Left colon (tissue), 2 donors: ENCODE measurements at regions not wholly inside any gene's neighbourhood (a gene's known extent, or its start where the extent isn't known, plus 50 kb on each side); places are given as distances from the start of the nearest gene placed in this dataset.
A peak's percentile ranks its signal among the peaks of the same experiment; 100 is the strongest.

ENCODE experiments used
- ATAC-seq: fragments of 200-7000 bp; cut with Tn5 transposase; one replicate; pipeline ENCODE4 v1.9.1; 2020; ENCODE audit warnings: mild to moderate bottlenecking, moderate library complexity
- DNase-seq, 2 donors: peaks; one replicate each; pipeline ENCODE4 v3.0.0-alpha.2; 2020
- intact Hi-C, 2 donors: fragments of 100-400 bp; cut with DNase I in 1 of 2; cut with micrococcal nuclease in 1 of 2; formaldehyde crosslinking; loops; one replicate each; pipeline versions ENCODE4 v1.11.2 to v1.14.0; 2022; cut with DNase I, micrococcal nuclease
- donor health status: DM: no; HTN: no; CAD: no.
- donor health status: DM: yes; HTN: yes; CAD: no.

DNA sequence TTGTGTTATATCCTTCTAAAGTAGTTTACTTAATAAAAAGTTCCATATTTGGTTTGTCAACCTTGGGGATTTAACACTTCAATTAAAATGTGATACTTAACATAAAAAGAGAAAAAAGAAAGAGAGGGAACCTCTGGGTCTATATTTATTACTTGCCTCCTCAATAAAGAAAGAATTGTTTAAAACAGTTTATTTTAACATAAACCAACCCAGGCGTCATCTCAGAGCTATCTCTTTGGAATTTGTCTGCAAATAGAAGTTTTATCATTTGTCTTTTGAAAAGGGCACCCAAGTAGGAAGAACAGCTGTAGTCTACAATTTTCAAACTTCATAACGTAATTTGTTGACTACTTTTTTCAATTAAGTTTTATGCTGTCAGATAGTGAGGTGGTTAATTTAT is 364.1 kb downstream of the KCNJ2 start:
- DNase-seq: no peak
- ATAC-seq: no peak
- intact Hi-C loops: no loop called here

DNA sequence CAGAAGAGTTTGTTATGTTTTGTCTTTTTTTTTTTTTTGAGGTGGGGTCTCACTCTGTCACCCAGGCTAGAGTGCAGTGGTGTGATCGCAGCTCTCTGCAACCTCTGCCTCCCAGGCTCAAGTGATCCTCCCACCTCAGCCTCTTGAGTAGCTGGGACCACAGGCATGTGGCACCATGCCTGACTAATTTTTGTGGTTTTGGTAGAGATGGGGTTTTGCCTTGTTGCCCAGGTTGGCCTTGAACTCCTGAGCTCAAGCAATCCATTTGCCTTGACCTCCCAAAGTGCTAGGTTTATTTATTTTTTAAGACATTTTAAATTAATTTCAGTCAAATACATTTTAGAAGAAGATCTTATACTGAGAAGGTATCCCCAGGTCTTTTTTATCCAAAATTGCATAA is 366.7 kb downstream of the KCNJ2 start:
- DNase-seq: no peak
- no peak for ATAC-seq
- intact Hi-C loops: no loop called here

DNA sequence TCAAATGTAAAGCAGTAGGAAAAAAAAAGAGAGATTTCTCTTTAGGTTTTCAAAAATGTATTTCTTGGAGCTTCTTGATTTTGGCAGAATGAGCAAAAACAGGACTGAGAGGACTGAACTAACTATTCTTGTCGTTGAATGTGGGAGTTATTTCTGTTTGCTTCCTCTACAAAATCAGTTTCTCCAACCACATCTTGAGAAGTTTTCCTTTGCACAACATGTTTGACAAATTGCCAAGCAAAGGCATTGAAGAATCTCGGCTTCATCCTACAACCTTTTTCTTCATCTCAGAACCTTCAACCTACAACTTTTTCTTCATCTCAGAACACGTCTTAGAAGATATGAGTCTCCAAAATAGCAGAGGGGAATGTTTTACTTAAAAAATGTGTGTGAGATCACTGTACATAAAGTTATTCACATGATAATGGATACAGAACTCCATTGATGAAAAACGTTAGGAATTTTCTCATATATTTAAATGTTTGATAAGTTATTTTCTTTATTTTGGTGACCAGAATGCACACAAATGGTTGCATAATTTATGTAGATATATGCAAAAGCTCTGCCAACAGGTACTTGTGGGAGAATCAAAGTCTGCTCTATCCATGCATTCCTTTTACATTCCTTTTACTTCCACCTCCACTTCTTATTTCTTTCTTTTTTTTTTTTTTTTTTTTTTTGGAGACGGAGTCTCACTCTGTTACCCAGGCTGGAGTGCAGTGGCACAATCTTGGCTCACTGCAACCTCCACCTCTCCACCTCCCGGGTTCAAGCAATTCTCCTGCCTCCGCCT is 370.0 kb downstream of the KCNJ2 start:
- ATAC-seq: no peak

DNA sequence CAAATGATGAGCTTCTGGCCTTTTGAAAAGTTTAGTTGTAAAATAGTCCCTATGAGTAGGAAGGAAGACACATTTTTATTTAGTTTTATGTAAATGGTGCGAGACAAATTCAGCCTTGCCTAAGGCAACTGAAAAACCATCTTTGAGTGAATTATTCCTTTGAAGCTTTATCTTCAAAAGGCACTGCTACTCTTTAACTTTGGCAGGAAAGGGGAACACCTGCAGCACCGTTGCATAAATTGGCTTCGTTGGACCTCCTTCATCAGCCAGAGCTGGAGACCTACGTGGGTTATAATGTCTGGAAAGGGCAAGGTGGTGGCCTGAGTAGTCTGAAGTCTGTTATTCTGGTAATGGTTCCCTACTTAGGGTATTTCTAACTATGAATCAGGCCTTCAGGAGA is 373.5 kb downstream of the KCNJ2 start:
- no peak for DNase-seq
- ATAC-seq: no peak
- intact Hi-C loops: no loop called here

More for the DNA sequence above, 370.0 kb downstream of the KCNJ2 start:
- intact Hi-C loops: no loop called here
- DNase-seq: no peak

DNA sequence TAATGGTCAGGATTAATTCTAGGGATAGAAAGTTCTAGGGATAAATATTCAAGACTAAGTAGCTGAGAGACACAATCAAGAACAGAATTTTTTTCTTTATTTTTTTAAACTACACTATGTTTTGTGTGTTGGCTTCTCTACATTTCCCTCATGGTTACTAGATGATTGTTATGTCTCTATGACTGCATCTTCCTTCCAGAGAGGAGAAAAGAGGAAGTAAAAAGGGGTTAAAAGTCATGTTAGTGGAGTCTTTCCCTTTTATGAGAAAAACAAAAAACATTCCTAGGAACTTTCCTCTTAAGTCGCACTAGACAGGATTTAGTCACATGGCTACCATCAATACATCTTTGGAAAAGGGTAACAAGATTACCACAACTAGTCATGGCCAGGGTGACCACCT is 375.0 kb downstream of the KCNJ2 start:
- ATAC-seq (no peak), DNase-seq (no peak)
- intact Hi-C loops: no loop called here

DNA sequence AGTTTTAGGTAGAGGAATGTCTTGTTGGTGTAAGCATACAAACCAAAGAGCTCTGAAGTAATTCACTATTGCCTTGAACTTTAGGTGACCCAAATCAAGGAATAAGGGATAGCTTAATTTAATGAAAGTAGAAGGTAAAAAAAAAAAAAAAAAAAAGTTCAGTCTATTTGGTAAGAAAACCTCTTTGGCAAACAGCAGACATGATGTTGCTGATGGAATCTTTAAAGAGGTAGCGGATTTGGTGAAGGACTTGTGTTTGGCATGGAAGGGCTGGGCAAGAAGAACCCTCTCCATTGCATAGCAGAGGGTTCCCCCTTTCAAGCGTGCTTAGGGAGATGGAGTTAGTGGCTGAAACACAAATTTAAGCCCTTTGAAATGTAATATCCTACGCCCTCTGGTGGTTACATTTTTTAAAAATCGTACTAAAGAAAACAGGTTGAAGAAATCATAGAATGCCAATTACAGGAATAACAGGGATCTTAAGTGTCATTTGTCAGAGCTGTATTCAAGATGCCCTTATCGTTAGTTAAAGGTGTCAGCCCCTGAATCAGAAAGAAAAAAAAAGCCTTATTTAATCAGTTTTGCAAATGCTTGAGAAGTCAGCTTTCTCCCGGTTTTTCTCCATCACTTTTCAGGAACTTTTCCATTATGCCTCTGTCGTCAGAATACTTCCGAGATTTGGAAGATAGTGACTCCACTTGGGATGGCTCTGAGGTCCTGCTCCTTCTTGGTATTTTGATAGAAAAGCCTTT is 383.1 kb downstream of the KCNJ2 start:
- DNase-seq (no peak), ATAC-seq (peak; percentile 68)
- intact Hi-C loops: loop anchor here in 1 of 2 donors (5.0 to 10.0 kb wide), 2 partner anchors 388 to 985 kb away; partner anchors contain the start of gene KCNJ2

DNA sequence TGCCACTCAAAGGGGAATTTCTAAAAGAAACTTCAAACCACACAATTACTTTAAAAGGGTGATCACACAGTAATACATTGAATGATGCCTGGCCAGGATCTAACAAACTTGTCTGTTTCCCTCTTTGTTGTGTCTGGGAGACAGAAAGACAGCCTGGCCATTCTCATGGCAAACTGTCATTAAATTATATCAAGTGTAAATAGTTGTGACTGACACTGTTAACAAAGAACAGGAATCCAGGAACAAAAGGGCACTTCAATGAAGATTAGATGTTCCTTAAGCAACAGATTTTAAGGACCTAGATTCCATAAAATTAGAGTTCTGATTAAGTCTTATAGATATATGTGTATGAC is 383.6 kb downstream of the KCNJ2 start:
- DNase-seq (no peak), ATAC-seq (no peak)
- intact Hi-C loops: loop anchor here in 1 of 2 donors (5.0 to 10.0 kb wide), 2 partner anchors 388 to 986 kb away; partner anchors contain the start of gene KCNJ2

DNA sequence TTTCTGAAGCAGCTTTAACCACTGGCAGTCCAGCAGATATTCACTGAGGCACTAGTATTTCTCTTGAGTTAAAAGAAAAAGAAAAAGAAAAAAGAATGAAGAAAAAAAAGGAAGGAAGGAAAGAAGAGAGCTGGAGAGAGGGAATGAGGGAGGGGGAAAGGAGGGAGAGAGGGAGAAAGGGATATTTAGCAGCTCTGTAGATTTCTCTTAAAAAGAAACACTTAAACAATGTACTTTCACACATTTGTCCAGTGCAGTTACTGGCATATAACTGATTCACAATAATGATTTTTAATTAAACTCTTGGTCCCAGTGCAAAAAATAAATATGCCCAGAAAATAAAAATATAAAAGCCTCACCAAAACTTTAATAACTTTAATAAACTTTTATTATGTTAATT is 386.4 kb downstream of the KCNJ2 start:
- DNase-seq: no peak
- intact Hi-C loops: loop anchor here in 1 of 2 donors (10.0 kb wide), 1 partner anchor 391 kb away; the partner anchor contains the start of gene KCNJ2
- ATAC-seq: no peak

DNA sequence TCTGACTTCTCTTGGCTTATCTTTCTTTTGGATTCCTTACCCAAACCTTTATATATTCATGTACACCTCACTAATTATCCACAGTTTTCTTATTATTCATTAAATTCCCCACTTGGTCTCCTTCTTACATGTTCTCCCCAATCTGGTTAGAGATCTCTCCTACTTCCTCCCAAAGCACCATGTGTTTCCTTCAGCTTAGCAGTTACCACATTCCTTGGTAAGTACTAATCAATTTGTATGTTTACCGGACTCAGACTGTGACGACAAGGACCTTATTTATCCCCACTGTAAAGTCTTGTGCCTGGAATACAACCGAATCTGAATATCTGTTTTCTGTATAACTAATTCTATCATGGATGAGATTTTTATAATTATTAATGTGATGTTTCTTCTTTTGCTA is 389.5 kb downstream of the KCNJ2 start:
- ATAC-seq (no peak), DNase-seq (no peak)
- intact Hi-C loops: loop anchor here in 1 of 2 donors (10.0 kb wide), 1 partner anchor 394 kb away; the partner anchor contains the start of gene KCNJ2

DNA sequence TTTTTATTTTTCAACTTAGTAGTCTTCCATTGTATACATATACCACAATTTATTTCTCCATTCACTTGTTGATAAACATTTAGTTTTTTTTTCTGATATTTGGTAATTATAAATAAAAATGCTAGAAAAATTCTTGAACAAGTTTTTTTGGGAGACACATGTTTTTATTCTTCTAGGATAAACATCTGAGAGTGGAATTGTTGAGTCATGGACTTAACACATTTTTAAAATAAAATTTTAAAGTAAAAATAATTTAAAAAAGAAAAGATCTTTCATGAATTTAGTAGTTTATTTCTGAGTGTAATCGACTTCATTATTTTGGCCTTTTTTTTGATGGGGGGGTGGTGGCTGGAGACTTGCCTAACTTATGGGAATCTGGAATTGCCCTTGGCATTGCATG is 391.1 kb downstream of the KCNJ2 start:
- intact Hi-C loops: no loop called here
- no peak for ATAC-seq
- DNase-seq: no peak

DNA sequence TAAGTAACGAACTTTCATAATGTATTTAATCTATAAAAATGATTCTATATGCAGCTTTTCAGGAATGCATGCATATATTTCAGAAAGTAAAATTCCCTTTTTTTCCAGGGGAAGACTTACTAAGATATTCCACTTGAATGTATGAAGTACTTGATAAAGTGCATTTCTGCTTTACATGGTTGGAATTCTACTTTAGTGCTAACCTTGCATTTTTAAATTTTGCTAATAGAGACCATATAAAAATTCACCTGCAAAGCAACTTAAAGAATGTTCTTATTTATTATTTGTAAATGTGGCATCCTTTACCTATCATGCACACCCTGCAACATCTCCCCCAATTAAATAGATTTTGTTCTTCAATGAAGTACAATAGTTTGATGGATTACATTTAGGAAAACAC is 392.8 kb downstream of the KCNJ2 start:
- DNase-seq (no peak), ATAC-seq (no peak)
- intact Hi-C loops: no loop called here

DNA sequence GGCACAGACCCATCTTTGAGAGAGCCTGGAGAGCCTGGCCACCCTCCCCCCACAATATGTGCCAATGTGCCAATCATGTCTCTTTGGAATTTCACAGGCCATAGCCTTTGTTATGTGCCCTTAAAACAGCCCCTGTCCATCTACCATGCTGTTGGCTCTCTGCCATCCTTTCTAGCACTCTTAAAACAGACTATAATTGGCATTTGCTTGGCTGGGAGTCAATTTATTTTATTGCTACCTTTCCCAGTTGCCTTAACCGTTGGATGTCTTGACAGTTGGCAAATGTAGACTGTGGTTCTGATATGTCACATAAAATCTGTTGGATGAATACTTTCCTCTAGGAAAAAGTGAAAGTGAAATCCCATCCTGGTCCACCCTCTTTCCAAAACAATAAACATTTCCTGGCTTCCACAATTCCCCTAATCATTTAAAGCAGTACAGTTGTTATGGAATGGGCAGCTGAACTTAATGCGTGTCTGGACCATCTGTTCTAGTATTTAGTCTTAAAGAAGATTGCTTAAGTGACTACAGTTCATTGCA is 394.0 kb downstream of the KCNJ2 start:
- DNase-seq (peak in 1 of 2 donors; percentile 32), ATAC-seq (peak; percentile 97)
- intact Hi-C loops: no loop called here

DNA sequence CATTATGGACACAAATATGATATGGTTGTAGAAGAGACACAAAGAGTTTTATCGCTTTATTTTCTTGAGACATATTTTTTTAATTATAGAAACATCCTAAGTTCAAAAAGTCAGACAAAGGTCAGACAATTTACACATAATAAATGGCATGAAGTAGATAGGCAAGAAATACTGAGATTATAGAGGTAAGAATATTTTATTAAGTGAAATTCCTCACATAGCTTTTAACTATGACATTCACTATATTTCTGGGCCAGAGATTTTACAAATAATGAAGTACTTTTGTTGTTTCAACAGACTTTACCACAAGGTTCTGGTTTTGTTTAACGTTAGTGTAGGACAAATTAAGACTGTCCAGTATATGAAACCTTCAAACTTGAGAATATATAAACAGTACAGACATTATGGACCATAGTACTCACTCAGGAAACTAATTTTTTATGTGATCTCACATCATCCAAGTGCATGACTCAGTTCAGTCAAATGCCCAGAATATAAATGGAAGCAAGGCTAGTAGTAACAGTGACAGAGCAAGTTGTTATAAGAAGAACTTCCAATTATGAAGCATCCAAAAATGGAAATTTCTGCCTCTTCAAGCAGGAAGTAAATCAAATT is 394.8 kb downstream of the KCNJ2 start:
- ATAC-seq: no peak
- no peak for DNase-seq
- intact Hi-C loops: no loop called here

DNA sequence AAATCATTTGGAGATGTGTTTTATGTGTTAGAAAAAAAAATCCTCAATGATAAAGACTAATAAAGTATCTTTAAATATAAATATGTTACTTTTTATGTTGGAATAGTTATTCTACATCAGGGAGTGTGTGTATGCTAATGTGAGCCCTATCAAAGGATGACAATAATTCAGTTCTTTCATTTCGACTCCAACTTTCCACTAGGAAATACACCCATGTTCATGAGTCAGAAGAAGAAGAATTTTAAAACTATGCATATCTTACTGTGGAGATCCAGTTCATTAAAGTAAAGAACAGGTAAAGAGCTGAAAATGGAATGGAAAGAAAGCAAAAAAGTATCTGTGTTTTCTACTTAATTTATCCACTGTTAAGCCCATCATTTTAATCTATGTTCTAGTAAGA is 399.8 kb downstream of the KCNJ2 start:
- DNase-seq (no peak), ATAC-seq (no peak)
- intact Hi-C loops: no loop called here

DNA sequence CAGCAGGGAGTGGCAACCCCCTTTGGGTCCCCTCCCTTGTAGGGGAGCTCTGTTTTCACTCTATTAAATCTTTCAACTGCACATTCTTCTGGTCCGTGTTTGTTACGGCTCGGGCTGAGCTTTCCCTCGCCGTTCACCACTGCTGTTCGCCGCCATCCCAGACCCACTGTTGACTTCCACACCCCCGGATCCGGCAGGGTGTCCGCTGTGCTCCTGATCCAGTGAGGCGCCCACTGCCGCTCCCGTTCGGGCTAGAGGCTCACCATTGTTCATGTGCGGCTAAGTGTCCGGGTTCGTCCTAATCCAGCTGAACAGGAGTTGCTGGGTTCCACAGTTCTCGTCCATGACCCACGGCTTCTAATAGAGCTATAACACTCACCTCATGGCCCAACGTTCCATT is 408.1 kb downstream of the KCNJ2 start:
- no peak for DNase-seq
- ATAC-seq: no peak
- intact Hi-C loops: no loop called here

DNA sequence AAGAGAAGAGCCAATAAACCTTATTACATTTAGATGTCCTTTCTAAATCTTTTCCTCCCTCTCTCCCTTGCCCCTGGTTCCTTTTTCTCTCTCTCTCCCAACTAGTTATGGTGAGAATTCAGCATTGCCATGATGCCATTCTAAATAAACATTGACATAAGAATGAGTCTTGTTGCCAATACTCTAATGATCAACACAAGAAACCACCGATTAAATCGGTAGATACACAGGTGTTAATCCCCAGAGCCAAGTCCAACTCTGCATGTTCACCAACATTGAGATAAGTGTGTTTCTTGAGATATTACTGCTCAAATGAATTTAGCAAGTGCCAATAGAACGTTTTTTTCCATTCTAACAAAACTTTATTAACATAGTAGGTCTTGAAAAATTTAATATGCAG is 412.1 kb downstream of the KCNJ2 start:
- intact Hi-C loops: no loop called here
- no peak for DNase-seq

DNA sequence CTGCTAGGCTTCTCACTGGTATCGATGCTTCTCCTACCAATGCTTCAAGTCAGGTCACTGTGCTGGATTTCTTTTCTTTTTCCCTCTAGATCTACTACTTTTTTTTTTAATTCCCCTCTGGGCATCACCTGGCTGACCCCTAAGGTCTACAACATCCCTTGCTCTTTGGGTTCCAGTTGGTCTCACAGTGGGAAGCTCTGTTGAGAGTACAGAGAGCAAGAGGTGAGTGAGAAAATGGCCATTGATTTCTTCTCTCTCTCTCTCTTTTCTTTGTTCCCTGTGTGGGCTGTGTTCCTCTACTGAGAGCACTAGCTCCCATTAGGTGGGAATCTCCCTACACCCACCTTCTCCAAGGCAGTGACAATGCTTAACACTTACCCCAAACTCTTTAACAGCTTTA is 413.4 kb downstream of the KCNJ2 start:
- intact Hi-C loops: no loop called here
- DNase-seq (no peak), ATAC-seq (no peak)

More for the DNA sequence above, 412.1 kb downstream of the KCNJ2 start:
- no peak for ATAC-seq

DNA sequence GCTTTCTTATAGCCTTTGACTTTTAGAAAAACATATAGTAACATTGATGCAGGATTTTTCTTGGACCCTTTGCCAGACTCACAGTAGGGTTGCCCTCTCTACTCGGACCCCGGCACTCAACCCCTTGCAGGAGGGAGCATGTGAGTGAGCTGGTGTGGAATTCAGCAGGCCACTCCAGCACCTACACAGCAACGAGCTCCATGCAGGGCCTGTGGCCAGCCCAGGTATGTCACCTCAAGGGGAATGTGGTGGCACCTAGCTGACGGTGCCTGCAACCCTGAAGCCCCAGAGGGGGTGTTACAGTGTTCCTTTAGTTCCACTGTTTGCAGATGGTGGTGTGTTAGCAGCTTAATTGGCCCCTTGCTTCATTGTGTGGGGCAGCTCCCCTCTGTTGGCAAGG is 414.9 kb downstream of the KCNJ2 start:
- intact Hi-C loops: no loop called here
- no peak for ATAC-seq

DNA sequence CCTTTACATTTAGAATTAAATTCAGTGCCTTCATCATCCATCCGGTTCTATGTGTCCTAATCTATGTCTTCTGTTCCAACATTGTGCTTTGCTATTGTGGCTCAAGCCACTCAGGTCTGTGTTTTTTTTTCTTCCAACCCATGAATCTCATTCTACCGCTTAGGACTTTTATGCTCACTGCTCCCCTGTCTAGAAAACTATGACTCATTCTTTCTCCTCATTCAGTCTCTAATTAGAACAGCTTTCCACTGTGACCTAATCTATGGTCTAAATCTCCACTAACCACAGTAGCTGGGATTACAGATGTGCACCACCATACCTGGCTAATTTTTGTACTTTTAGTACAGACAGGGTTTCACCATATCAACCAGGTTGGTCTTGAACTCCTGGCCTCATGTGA is 418.7 kb downstream of the KCNJ2 start:
- intact Hi-C loops: no loop called here
- ATAC-seq: no peak

More for the DNA sequence above, 414.9 kb downstream of the KCNJ2 start:
- DNase-seq: no peak

DNA sequence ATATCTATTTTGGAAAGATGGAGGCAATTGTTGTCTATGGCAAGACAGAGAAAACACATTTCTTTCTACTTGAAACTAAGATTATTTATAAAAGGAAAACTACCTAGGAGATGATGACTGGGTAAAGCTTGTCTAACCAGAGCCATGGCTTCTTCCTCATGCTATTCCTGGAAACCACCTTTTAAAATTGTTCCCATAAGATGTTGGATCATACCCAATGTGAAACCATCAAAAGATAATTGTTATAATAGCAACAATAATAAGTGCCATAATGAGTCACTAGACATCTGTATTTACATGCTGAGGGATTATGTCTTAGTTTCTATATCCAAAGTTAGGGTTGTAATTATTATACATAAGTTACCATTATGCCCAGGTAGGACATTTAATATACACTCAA is 428.4 kb downstream of the KCNJ2 start:
- no peak for ATAC-seq
- DNase-seq: no peak
- intact Hi-C loops: no loop called here

More for the DNA sequence above, 418.7 kb downstream of the KCNJ2 start:
- DNase-seq: no peak
